K562 (cell line): ENCODE measurements at regions not wholly inside any gene's neighbourhood (a gene's known extent, or its start where the extent isn't known, plus 50 kb on each side); places are given as distances from the start of the nearest gene placed in this dataset.

Source experiments
- ATAC-seq: fragments of 200-7000 bp; cut with Tn5 transposase; 3 replicates; pipeline ENCODE4 v1.9.1; 2020; ENCODE audit warnings: moderate library complexity
- BruUV-seq: library from RNA; stranded (reverse); fragments of 400-500 nt; replicated peaks from 2 replicates; lab custom pipeline; 2021; lab: Mats Ljungman, UMichigan
- CTCF ChIA-PET: fragments of 300-600 bp; formaldehyde crosslinking; extraction: SDS; loops from one replicate; lab custom pipeline; 2021; ENCODE audit warnings: low intra/inter-chr PET ratio; lab: Yijun Ruan, JAX
- POLR2A ChIA-PET: fragments of 300-600, 350-650 bp; sonication (Branson Sonifier 250); formaldehyde crosslinking; extraction: SDS; loops from one replicate; lab custom pipeline; 2021; ENCODE audit warnings: antibody characterized with exemption, inconsistent platforms; lab: Yijun Ruan, JAX
- DNase-seq, 4 experiments: peaks; one replicate each; pipeline versions ENCODE4 v3.0.0 to v3.0.0-alpha.2; 2011 to 2018; ENCODE audit warnings: low spot score in 3 of 4, mixed read lengths in 3 of 4; ENCODE audit errors: extremely low read depth in 1 of 4
- FAIRE-seq: peaks from 2 replicates; lab custom pipeline; 2011; peaks lifted over from hg19 to GRCh38; lab: Jason Lieb, UNC
- H2AFZ ChIP-seq: 2 replicates; pipeline ENCODE4 v1.6.0; 2011; ENCODE audit warnings: low read depth, low read length, control low read depth, inconsistent platforms
- H3K27ac ChIP-seq: fragments of 200-600 bp; 3 replicates; pipeline ENCODE4 v1.8.0; 2011; ENCODE audit warnings: low read depth, mild to moderate bottlenecking, control low read depth, inconsistent platforms, low read length, moderate library complexity, mixed read lengths; ENCODE audit errors: extremely low read depth
- H3K27me3 ChIP-seq, 2 experiments: fragments of 300-600 bp in 1 of 2; 2 replicates in 1 of 2; 3 replicates in 1 of 2; pipeline versions ENCODE4 v1.6.0 to v1.8.0; 2011; ENCODE audit warnings: inconsistent platforms in 2 of 2, low read length in 2 of 2, mild to moderate bottlenecking in 1 of 2, mixed read lengths in 1 of 2, moderate library complexity in 1 of 2; ENCODE audit not compliant: control insufficient read depth in 2 of 2, insufficient read depth in 2 of 2
- H3K36me3 ChIP-seq: fragments of 300-600 bp; 3 replicates; pipeline ENCODE4 v1.8.0; 2011; ENCODE audit warnings: mild to moderate bottlenecking, low read length, inconsistent platforms; ENCODE audit not compliant: control insufficient read depth, insufficient read depth
- H3K4me1 ChIP-seq, 2 experiments: fragments of 200-600 bp in 1 of 2; replicated peaks in 1 of 2; 2 replicates in 1 of 2; 3 replicates in 1 of 2; pipeline versions ENCODE4 v1.5.1 to v1.8.0; 2011; ENCODE audit warnings: inconsistent platforms in 2 of 2, low read length in 2 of 2, mild to moderate bottlenecking in 1 of 2, mixed read lengths in 1 of 2, moderate library complexity in 1 of 2; ENCODE audit not compliant: control insufficient read depth in 2 of 2, insufficient read depth in 2 of 2
- H3K4me2 ChIP-seq: 2 replicates; pipeline ENCODE4 v1.6.1; 2011; ENCODE audit warnings: low read length, control low read depth, inconsistent platforms, mixed read lengths; ENCODE audit not compliant: insufficient read depth
- H3K4me3 ChIP-seq: fragments of 200-600 bp; sonication (generic), shearing (Covaris generic); 2 replicates; pipeline ENCODE4 v1.5.1; 2016; ENCODE audit warnings: control low read depth, inconsistent platforms
- H3K79me2 ChIP-seq: fragments of 200-600 bp; 3 replicates; pipeline ENCODE4 v1.8.0; 2011; ENCODE audit warnings: low read length, inconsistent platforms; ENCODE audit not compliant: control insufficient read depth, insufficient read depth
- H3K9ac ChIP-seq, 2 experiments: 2 replicates each; pipeline versions ENCODE4 v1.6.0 to v1.6.1; 2011; ENCODE audit warnings: low read depth in 2 of 2, low read length in 2 of 2, control low read depth in 1 of 2, inconsistent platforms in 1 of 2, mild to moderate bottlenecking in 1 of 2, mixed read lengths in 1 of 2; ENCODE audit not compliant: insufficient read depth in 1 of 2
- H3K9me1 ChIP-seq: one replicate; pipeline ENCODE4 v1.6.0; 2011; ENCODE audit warnings: inconsistent platforms, mild to moderate bottlenecking, low read length, moderate library complexity; ENCODE audit not compliant: control insufficient read depth, insufficient read depth
- H3K9me3 ChIP-seq: replicated peaks from 2 replicates; pipeline ENCODE4 v1.5.1; 2011; ENCODE audit warnings: low read depth, low read length, inconsistent platforms; ENCODE audit not compliant: control insufficient read depth, insufficient read depth
- H4K20me1 ChIP-seq: replicated peaks from 2 replicates; pipeline ENCODE4 v1.6.1; 2011; ENCODE audit warnings: low read length, inconsistent platforms, mixed read lengths; ENCODE audit not compliant: control insufficient read depth, insufficient read depth
- ZNF24 ChIP-seq: fragments of 450-650 bp; IDR thresholded peaks from 2 replicates; pipeline ENCODE4 v1.6.1; 2016
- ZNF324 ChIP-seq: fragments of 250-450 bp; sonication (Bioruptor Pico); IDR thresholded peaks from 2 replicates; pipeline ENCODE4 v1.4.0; 2020; ENCODE audit warnings: mild to moderate bottlenecking
- ZNF696 ChIP-seq: fragments of 250-450 bp; sonication (Bioruptor Pico); conservative IDR thresholded peaks from 2 replicates; pipeline ENCODE4 v1.4.0; 2020; ENCODE audit warnings: mild to moderate bottlenecking, moderate library complexity
- WGBS: fragments of 100-300 bp; shearing (Covaris generic); methylation state at CpG from one replicate; pipeline ENCODE4 v1.1.6; 2016; ENCODE audit warnings: low coverage, mixed read lengths; ENCODE audit not compliant: insufficient coverage; ENCODE audit errors: missing lambda C conversion rate; 5-methylcytosine and 5-hydroxymethylcytosine counted together
- in situ Hi-C: fragments of 300-500 bp; cut with MboI; formaldehyde crosslinking; loops from 4 replicates; pipeline ENCODE4 v1.15.0; 2018; ENCODE audit warnings: inconsistent platforms, mixed read lengths
- intact Hi-C: fragments of 100-400 bp; cut with micrococcal nuclease; formaldehyde crosslinking; loops from 2 replicates; pipeline ENCODE4 v1.14.2; 2022
- TF ChIP-seq, protein P1 (sequence below): sonication (generic); formaldehyde crosslinking; IDR thresholded peaks from 2 replicates; pipeline ENCODE4 v1.8.0; 2022; ENCODE audit warnings: mild to moderate bottlenecking, missing genetic modification reagents

DNA sequence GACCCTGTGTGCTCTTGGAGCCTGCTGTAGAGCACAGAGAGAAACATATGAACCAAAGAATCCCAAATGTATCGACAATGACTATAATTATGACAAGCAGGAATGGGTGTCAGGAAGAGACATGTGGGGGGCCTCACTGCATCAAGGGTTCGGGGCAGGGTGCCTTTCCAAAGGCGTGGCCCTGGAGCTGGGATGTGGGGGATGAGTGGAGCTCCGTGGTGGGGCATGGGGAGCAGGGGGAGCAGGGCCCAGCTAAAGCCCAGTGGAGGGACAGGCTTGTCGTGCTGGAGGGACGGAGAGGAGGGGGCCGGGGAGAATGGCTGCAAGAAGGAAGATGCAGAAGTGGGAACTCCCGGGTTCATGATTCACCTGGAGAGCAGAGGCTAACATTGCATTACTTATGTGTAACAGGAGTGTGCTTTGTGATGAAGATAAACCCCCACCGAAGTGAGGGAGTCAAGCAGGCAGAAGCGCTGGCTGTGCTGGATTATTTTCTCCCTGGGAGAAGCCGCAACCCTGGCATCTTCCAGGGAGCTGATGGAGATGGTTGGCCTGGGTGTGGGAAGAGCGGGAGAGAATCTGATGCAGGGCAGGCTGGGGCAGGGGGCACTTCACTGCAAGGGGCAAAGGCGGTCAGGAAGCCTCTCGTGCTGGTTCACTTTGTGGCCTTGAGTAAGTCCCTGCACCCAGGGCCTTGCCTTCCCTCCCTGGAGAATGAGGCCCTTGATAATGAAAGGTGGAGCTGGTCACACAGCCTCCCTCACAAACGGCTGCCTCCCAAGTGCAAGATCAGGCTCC is 124.6 kb upstream of the RUNX3 start:
- no peak for TF ChIP-seq ZNF24
- TF ChIP-seq ZNF324 (CRISPR knock-in tag), result no peak
- TF ChIP-seq ZNF696 (CRISPR knock-in tag), result no peak
- TF ChIP-seq, protein P1, sequence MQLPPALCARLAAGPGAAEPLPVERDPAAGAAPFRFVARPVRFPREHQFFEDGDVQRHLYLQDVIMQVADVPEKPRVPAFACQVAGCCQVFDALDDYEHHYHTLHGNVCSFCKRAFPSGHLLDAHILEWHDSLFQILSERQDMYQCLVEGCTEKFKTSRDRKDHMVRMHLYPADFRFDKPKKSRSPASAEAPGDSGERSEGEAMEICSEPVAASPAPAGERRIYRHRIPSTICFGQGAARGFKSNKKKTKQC (CRISPR knock-in tag), result no peak
- Histone ChIP-seq H3K9ac (no peak overlapping the region), H3K9me3 (no peaks in the 10 kb centered on the region), H3K79me2 (no peaks in the 10 kb centered on the region), H3K27me3 (peaks cover 45 to 67% of the 10 kb centered on the region in 2 experiments), H4K20me1 (peaks cover 11% of the 10 kb centered on the region; the same call in 1 of the 2 replicates), H3K27ac (no peak overlapping the region), H2AFZ (no peak overlapping the region), H3K4me2 (no peak overlapping the region), H3K4me1 (peaks cover 0 to 3% of the 10 kb centered on the region in 2 experiments; a peak in 1 of 5 replicates), H3K9me1 (no peaks in the 10 kb centered on the region), H3K4me3 (no peak overlapping the region), H3K36me3 (no peaks in the 10 kb centered on the region)
- BruUV-seq, result no TSS peak
- under 1% methylated on average over 15 of the region's 15 CpGs for WGBS
- ChIA-PET CTCF (no interaction called here), POLR2A (interaction anchor here (0.6 to 1.3 kb wide), 4 partner anchors 9 to 171 kb away, joined by 3 to 4 read pairs (median 3); no protein-coding TSS in a partner anchor)
- in situ Hi-C loops (no loop called here), intact Hi-C loops (no loop called here)
- DNase-seq (no peak), FAIRE-seq (no peak), ATAC-seq (no peak)
